ENCODE measurements at regions not wholly inside any gene's neighbourhood (a gene's known extent, or its start where the extent isn't known, plus 50 kb on each side); places are given as distances from the start of the nearest gene placed in this dataset.

DNA sequence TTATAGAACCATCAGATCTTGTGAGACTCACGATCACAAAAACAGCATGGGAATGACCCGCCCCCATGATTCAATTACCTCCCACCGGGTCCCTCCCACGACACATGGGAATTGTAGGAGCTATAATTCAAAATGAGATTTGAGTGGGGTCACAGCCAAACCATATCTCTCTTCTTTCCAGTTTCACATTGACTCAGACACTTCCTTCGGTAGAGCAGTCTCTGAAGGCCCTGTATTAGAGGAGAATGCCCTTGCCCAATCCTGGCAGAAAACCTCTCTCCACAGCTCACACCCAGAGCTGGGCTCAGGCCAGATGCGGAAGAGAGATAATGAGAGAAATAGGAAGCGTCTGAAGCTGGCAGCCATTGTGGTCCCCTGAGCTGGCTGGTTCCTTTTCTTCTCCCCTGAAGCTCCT is 72.4 kb upstream of the CLDN10 start:
- no peak for TF ChIP-seq REST (IDR thresholded peaks at IDR 0.05)
- TF ChIP-seq ZBTB33 (IDR thresholded peaks at IDR 0.05), result no peak
- no peak for TF ChIP-seq SP1 (IDR thresholded peaks at IDR 0.05)
- no peak for TF ChIP-seq JUND (IDR thresholded peaks at IDR 0.05)
- TF ChIP-seq, protein P1, sequence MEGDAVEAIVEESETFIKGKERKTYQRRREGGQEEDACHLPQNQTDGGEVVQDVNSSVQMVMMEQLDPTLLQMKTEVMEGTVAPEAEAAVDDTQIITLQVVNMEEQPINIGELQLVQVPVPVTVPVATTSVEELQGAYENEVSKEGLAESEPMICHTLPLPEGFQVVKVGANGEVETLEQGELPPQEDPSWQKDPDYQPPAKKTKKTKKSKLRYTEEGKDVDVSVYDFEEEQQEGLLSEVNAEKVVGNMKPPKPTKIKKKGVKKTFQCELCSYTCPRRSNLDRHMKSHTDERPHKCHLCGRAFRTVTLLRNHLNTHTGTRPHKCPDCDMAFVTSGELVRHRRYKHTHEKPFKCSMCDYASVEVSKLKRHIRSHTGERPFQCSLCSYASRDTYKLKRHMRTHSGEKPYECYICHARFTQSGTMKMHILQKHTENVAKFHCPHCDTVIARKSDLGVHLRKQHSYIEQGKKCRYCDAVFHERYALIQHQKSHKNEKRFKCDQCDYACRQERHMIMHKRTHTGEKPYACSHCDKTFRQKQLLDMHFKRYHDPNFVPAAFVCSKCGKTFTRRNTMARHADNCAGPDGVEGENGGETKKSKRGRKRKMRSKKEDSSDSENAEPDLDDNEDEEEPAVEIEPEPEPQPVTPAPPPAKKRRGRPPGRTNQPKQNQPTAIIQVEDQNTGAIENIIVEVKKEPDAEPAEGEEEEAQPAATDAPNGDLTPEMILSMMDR (IDR thresholded peaks at IDR 0.05; ENCODE audit: low read depth, low read length, missing input control), result no peak
- no peak for TF ChIP-seq YY1 (IDR thresholded peaks at IDR 0.05)
- TF ChIP-seq TAF1 (conservative IDR thresholded peaks at IDR 0.05), result no peak
- no peak for TF ChIP-seq EGR1 (IDR thresholded peaks at IDR 0.05; ENCODE audit: low read depth in 2 of 2)

All from liver (tissue), 3 donors.